GM19372 (cell line): ENCODE measurements at regions not wholly inside any gene's neighbourhood (a gene's known extent, or its start where the extent isn't known, plus 50 kb on each side); places are given as distances from the start of the nearest gene placed in this dataset.
"Not testable (repeated sequence)": the region's sequence is repeated elsewhere in the genome, so short reads cannot be mapped to it uniquely, and the experiment has no call there.

Experiments
- ATAC-seq: cut with Tn5 transposase; IDR thresholded peaks from one replicate; pipeline ENCODE4 v1.9.1; 2021; ENCODE audit warnings: mild to moderate bottlenecking, low read depth, moderate library complexity; ENCODE audit not compliant: unreplicated experiment

DNA sequence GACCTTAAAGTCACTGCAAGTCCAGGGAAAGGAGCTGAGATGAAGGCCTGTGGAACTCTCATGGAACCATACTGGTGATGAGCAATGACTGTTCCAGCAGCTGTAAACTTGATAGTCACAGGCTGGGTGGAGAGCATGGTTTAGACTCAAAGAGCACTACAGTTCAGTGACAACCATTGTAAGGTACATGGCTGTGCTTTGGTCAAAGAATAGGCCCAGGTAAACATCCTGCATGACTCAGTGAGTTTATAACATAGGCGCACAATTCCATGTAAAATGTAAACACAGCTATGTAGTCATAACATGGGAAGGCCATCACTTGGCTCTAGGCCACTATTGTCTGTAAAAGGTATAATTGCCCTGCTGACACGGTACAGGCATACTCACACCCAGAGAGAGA, 119.3 kb upstream of the FSCB start:
- ATAC-seq = no peak

DNA sequence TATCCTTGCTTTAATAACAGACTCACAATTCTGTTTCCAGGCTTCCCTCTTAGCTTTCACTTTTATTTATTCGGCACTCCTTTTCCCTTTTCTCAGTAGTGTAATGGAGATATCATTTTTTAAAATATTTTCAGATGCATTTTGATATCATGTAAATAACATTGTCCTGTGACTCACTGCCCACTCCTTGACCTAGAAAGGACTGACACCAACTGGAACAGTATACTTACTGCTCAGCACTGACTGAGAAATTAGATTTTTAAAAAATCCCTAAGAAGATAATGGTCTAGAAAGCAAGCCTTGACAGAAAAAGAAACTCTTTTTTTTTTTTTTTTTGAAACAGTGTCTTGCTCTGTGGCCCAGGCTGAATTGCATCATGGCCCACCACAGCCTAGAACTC, 118.0 kb upstream of the FSCB start:
- no peak for ATAC-seq

DNA sequence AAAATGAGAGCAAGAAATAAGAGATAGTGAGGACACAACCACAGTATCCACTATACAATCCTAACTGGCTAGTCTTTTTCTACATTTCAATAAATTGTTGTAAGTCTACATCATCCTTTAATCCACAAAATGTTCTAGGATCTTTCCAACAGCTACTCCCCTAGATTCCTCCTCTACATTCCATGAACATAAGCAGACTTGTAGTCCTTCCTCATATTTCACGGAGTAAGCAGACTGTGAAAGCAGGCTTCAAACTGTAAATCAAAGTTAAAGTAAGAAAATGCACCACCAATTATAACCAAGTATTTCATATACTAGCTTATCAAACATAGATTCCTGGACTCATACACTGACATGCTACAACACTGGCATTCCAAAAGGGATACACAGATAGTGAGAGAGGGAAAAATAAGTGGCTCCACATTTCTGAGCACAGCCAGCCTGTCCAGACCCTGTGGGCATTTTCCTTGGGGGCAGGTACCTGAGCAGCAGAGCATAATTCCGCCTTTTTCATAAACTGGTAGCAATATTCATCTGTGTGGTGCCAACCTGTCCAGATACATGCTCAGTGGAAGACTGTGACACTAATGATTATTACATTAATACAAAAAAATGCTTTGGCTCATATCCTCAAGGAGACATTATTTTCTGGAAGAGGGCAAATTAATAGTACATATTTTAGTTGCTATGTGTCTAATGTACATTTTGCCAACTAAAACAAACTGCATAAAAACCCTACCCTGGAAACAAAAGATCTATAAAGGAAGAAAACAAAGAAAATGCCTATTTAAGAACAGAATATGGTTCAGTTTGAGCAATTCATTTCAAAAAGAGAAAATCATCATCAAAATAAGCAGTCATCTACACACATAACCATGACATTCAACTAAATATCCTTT, 113.3 kb upstream of the FSCB start:
- ATAC-seq = no peak

GRCh38 chr14:44616204-44616603, 109.1 kb upstream of the FSCB start:
- no peak for ATAC-seq

DNA sequence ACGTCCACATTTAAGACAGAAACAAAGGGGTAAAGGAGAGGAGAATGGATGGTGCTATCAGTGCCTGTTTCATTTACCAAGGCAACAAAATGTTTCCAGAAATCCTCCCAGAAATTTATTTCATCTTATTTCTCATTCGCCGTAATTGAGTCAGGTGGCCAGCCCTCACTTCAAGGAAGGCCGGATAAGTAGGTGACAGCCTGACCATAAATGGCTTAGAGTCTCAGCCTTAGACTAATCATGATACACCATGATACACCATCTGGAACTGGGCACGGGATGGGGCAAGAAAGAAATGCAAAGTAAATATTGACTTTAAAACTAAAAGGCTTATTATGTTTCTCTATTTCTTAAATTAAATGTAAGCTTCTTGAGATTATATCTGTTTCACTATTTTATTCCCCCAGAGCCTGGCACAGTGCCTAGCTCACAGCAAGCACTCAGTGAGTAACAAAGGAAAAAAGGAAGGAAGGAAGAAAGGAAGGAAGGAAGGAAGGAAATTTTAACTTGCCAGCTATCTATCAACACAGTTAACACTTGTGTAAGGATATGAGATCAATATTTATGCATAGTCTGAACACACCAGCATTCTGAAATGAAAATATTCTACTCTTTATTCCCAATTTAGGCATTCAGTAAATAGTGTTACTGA, 106.1 kb upstream of the FSCB start:
- no peak for ATAC-seq

- no peak for ATAC-seq
Measured at GRCh38 chr14:44612002-44612401, 104.9 kb upstream of the FSCB start.

DNA sequence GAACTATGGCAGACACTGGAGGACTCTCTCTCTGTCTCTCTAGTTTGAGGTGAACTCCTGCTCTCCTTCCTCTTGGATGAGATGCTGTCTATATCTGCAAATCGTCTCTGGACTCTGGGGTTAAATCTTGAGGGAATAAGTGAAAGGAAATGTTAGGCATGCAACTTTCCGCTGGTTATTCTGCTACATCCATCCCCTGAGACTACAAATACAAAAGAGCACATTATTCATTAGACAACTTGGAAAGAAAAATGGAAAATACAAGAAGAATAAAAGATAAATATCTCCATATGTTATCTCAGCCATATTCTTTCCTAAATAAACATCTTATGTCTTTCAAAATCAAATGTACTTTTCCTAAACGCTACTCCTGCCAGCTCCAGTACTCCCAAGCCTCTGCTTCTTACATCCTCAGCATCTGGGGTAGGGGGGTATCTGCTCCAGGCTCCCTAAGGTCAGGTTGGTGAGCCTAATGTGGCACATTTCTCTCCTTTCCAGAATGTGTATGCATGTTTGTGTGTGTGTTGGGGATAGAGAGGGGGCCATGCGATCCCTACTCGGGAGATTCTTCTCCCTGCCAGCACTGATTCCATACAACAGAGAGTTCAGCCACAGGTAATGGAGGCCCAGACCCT, 102.9 kb upstream of the FSCB start:
- ATAC-seq = no peak

DNA sequence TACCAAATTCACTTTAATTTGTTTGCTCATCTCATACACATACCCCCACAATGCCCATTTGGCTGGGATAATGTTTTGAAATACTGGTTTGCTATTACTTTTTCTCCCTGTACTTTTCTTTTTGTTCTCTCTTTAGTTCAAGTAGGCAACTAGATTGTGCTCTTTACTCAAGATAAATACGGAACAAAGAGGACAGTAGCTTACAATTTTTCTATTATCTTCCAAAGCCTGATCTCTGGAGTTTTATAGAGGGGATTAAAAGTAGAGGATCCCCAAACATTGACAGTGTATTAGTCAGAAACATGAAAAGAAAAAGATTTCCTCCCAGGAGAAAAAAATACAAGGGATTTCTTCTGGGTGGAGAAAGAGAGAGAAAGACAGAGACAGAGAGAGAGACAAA, 102.1 kb upstream of the FSCB start:
- no peak for ATAC-seq

GRCh38 chr14:44607701-44608100, 100.6 kb upstream of the FSCB start:
- ATAC-seq = no peak

- no peak for ATAC-seq
Measured at GRCh38 chr14:44606576-44606975, 99.5 kb upstream of the FSCB start.

DNA sequence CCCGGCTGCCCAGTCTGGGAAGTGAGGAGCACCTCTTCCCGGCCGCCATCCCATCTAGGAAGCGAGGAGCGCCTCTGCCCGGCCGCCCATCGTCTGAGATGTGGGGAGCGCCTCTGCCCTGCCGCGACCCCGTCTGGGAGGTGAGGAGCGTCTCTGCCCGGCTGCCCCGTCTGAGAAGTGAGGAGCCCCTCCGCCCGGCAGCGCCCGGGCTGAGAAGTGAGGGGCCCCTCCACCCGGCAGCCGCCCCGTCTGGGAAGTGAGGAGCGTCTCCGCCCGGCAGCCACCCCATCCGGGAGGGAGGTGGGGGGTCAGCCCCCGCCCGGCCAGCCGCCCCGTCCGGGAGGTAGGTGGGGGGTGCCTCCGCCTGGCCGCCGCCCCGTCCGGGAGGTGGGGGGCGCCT, 94.2 kb upstream of the FSCB start:
- ATAC-seq = not testable (repeated sequence)

DNA sequence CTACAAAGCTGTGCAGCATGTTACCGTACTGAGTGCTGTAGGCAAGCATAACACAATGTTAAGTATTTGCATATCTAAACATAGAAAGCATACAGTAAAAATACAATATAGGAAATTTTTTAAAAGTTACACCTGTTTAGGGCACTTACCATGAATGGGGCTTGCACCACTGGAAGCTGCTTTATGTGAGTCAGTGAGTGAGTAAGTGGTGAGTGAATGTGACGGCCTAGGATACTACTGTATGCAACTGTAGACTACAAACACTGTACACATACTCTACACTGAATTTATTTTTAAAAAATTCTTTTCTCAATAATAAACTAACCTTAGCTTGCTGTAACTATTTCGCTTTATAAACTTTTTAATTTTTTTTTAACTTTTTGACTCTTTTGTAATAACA, 82.1 kb upstream of the FSCB start:
- no peak for ATAC-seq

DNA sequence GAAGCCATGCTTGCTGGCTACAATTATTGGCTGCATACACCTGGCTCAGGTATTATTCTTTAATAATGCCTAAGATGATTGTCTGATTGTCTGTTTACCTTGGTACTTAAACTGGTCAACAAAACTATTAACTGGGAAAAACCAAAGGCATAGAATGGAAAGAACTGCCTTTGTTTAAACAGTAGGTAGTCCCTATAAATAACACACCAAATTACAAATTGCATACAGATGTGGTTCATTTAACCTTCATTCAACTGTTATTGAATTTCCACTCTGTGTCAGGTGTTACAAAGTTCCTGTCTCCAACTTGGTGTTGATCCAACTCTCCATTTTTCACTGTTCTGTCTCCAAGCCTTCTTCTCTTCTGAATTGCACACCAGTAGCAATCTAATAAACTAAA, 79.8 kb upstream of the FSCB start:
- no peak for ATAC-seq

DNA sequence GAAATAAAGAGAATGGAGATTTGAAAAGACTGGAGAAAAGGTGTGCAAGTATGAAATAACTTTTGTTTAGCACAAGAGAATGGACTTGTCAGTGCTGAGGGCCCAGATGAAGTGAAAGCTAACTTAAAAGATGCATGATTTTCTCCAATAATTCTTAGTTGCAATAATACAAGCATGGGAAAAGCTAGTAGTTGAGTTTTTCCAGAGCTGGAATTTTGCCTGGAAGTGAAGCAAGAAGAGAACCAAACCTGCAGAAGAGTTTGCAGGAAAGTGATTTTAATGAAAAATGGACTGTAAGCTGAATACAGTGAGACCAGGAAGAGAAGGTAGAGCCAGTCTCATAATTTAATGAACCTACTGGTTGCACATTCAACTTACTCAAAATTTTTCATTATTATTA, 69.3 kb upstream of the FSCB start:
- ATAC-seq = no peak

GRCh38 chr14:44567997-44568396, 60.9 kb upstream of the FSCB start:
- ATAC-seq = no peak

DNA sequence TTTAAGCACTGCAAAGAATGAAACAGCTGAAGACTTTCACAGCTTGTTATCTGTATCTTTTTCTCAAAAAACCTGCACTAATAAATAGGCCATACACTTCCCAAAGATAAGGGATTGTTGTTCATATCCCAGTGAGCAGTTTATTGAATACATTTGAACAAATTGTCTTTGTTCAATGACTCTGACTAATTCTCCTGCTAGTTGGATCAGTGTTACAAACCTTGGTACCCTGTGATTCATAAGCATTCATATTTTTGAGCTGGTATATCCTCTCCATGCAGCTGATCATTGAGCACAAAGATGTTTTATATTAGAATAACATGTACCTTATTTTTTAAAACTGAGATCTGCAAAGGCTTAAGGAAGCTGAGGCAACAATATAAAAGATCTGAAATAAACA, 58.9 kb upstream of the FSCB start:
- ATAC-seq = no peak

DNA sequence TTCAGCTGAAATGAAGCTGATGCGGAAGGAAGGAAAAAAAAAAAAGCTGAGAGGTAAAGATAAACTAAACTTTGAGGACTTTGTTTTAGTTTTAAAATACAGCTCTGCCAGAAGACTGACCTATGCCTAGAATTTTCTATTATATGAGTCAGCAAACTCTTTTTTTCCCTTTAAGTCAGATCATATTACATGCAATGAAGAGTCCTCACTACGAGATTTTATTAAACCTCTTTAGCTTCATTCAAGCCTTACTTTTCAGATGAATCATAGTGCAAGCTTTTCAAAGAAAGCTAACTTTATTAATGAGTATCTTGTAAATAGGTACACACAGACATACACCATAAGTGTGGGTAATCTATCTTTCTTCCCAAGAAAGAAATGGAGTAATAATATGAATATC, 57.8 kb upstream of the FSCB start:
- no peak for ATAC-seq
